Left ventricle myocardium inferior (tissue), 1 donor: ENCODE measurements at regions not wholly inside any gene's neighbourhood (a gene's known extent, or its start where the extent isn't known, plus 50 kb on each side); places are given as distances from the start of the nearest gene placed in this dataset.
A peak's percentile ranks its signal among the peaks of the same experiment; 100 is the strongest.

Experiments used
- DNase-seq: peaks from one replicate; pipeline ENCODE4 v3.0.0-alpha.2; 2020
- H3K27ac ChIP-seq: fragments of 200-600 bp; replicated peaks from 2 replicates; pipeline ENCODE4 v1.8.0; 2021
- H3K27me3 ChIP-seq: fragments of 200-600 bp; 2 replicates; pipeline ENCODE4 v1.8.0; 2021; ENCODE audit warnings: low read depth
- H3K36me3 ChIP-seq: fragments of 200-600 bp; 2 replicates; pipeline ENCODE4 v1.8.0; 2021
- H3K4me1 ChIP-seq: fragments of 200-600 bp; 2 replicates; pipeline ENCODE4 v1.8.0; 2021
- H3K4me3 ChIP-seq: fragments of 200-600 bp; 2 replicates; pipeline ENCODE4 v1.8.0; 2021; ENCODE audit warnings: mild to moderate bottlenecking, moderate library complexity
- H3K9me3 ChIP-seq: fragments of 200-600 bp; replicated peaks from 2 replicates; pipeline ENCODE4 v1.8.0; 2021
- CTCF ChIP-seq: fragments of 200-600 bp; IDR thresholded peaks from 2 replicates; pipeline ENCODE4 v1.8.0; 2021; ENCODE audit warnings: antibody characterized with exemption, mild to moderate bottlenecking, borderline replicate concordance
- intact Hi-C: fragments of 100-400 bp; cut with micrococcal nuclease; formaldehyde crosslinking; loops from one replicate; pipeline ENCODE4 v1.11.0; 2022
- donor health status: DM: no; HTN: yes; CAD: no; lungs with severe emphysema.

GRCh38 chr12:46663318-46663717 is 162.5 kb downstream of the SLC38A4 start:
- no peaks in the 10 kb centered on the region for H3K9me3 ChIP-seq
- no peak for DNase-seq
- no peak overlapping the region for H3K27ac ChIP-seq
- no peaks in the 10 kb centered on the region for H3K36me3 ChIP-seq
- H3K4me1 ChIP-seq: peaks cover 34% of the 10 kb centered on the region
- H3K4me3 ChIP-seq: no peak overlapping the region
- intact Hi-C loops: loop anchor here (10.0 kb wide), 1 partner anchor 299 kb away; no protein-coding TSS in a partner anchor
- no peaks in the 10 kb centered on the region for H3K27me3 ChIP-seq
- no peak for TF ChIP-seq CTCF

GRCh38 chr12:46661110-46661845 is 164.5 kb downstream of the SLC38A4 start:
- H3K27ac ChIP-seq: peak overlapping the region; percentile 79
- H3K4me3 ChIP-seq: no peak overlapping the region
- H3K27me3 ChIP-seq: no peaks in the 10 kb centered on the region
- intact Hi-C loops: loop anchor here (10.0 kb wide), 1 partner anchor 296 kb away; no protein-coding TSS in a partner anchor
- TF ChIP-seq CTCF: peak; percentile 92
- H3K9me3 ChIP-seq: no peaks in the 10 kb centered on the region
- peaks cover 49% of the 10 kb centered on the region for H3K4me1 ChIP-seq
- DNase-seq: no peak
- no peaks in the 10 kb centered on the region for H3K36me3 ChIP-seq

- intact Hi-C loops: loop anchor here (10.0 kb wide), 1 partner anchor 296 kb away; no protein-coding TSS in a partner anchor
- peaks cover 49% of the 10 kb centered on the region for H3K4me1 ChIP-seq
- peak overlapping the region; percentile 79 for H3K27ac ChIP-seq
- H3K9me3 ChIP-seq: no peaks in the 10 kb centered on the region
- H3K36me3 ChIP-seq: no peaks in the 10 kb centered on the region
- no peaks in the 10 kb centered on the region for H3K27me3 ChIP-seq
- no peak for DNase-seq
- TF ChIP-seq CTCF: no peak
- H3K4me3 ChIP-seq: no peak overlapping the region
Observed at GRCh38 chr12:46660719-46661109, 165.1 kb downstream of the SLC38A4 start.

GRCh38 chr12:46660276-46660675 is 165.5 kb downstream of the SLC38A4 start:
- Histone ChIP-seq H3K27ac (peak overlapping the region; percentile 79), H3K9me3 (no peaks in the 10 kb centered on the region), H3K4me3 (peak overlapping the region; percentile 44), H3K27me3 (no peaks in the 10 kb centered on the region), H3K36me3 (no peaks in the 10 kb centered on the region), H3K4me1 (peaks cover 49% of the 10 kb centered on the region)
- intact Hi-C loops: loop anchor here (10.0 kb wide), 1 partner anchor 295 kb away; no protein-coding TSS in a partner anchor
- no peak for TF ChIP-seq CTCF
- DNase-seq: no peak

GRCh38 chr12:46659824-46660223 is 166.0 kb downstream of the SLC38A4 start:
- intact Hi-C loops: loop anchor here (10.0 kb wide), 2 partner anchors 185 to 295 kb away; no protein-coding TSS in a partner anchor
- H3K27me3 ChIP-seq: no peaks in the 10 kb centered on the region
- peaks cover 49% of the 10 kb centered on the region for H3K4me1 ChIP-seq
- no peaks in the 10 kb centered on the region for H3K9me3 ChIP-seq
- no peaks in the 10 kb centered on the region for H3K36me3 ChIP-seq
- peak overlapping the region; percentile 44 for H3K4me3 ChIP-seq
- peak overlapping the region; percentile 79 for H3K27ac ChIP-seq
- TF ChIP-seq CTCF: no peak
- DNase-seq: no peak
